ENCODE measurements at regions not wholly inside any gene's neighbourhood (a gene's known extent, or its start where the extent isn't known, plus 50 kb on each side); places are given as distances from the start of the nearest gene placed in this dataset.

GRCh38 chr2:226181909-226182308, 617.7 kb downstream of the IRS1 start:
- DNase-seq = no peak
- Histone ChIP-seq H3K27ac (no peak overlapping the region), H3K4me3 (no peak overlapping the region), H3K27me3 (no peaks in the 10 kb centered on the region), H3K36me3 (no peaks in the 10 kb centered on the region), H3K4me1 (peaks cover 0 to 15% (median 1%) of the 10 kb centered on the region in 4 donors), H3K9me3 (peaks cover 0 to 20% (median 0%) of the 10 kb centered on the region in 3 donors)
- intact Hi-C loops (cut with DNase I; ENCODE audit: low total_unique reads) = no loop called here
- TF ChIP-seq CTCF (IDR thresholded peaks at IDR 0.05) = no peak

GRCh38 chr2:226180281-226180884, 619.2 kb downstream of the IRS1 start:
- H3K4me1 ChIP-seq = peaks cover 0 to 6% (median 1%) of the 10 kb centered on the region in 4 donors
- no peak for TF ChIP-seq CTCF (IDR thresholded peaks at IDR 0.05)
- DNase-seq = no peak
- no peaks in the 10 kb centered on the region for H3K27me3 ChIP-seq
- no peak overlapping the region for H3K4me3 ChIP-seq
- H3K9me3 ChIP-seq = peaks cover 0 to 20% (median 0%) of the 10 kb centered on the region in 3 donors
- intact Hi-C loops (cut with DNase I; ENCODE audit: low total_unique reads) = no loop called here
- no peaks in the 10 kb centered on the region for H3K36me3 ChIP-seq
- H3K27ac ChIP-seq = no peak overlapping the region

DNA sequence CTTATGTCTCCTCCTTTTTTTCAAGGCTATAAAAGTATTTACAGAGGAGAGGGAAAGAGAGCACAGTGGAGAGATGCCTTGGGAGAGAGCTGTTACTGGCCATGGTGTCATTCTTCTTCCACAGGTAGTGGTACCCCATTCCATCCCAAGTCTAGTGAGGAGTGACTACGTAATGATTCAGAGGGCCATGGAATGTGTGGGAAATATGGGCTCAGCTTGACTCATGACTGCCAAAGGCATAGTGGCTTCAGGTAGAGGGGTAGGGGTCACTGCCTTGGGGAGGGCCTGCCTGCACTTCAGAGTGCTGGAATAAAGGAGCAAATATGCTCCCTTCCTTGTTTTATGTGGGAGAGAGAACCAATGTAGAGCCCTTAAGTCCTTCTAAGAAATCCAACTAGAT, 620.6 kb downstream of the IRS1 start:
- intact Hi-C loops (cut with DNase I; ENCODE audit: low total_unique reads) = no loop called here
- no peaks in the 10 kb centered on the region for H3K27me3 ChIP-seq
- no peak overlapping the region for H3K4me3 ChIP-seq
- no peak overlapping the region for H3K27ac ChIP-seq
- peaks cover 0 to 20% (median 0%) of the 10 kb centered on the region in 3 donors for H3K9me3 ChIP-seq
- H3K4me1 ChIP-seq = no peaks in the 10 kb centered on the region
- TF ChIP-seq CTCF (IDR thresholded peaks at IDR 0.05) = no peak
- no peak for DNase-seq
- no peaks in the 10 kb centered on the region for H3K36me3 ChIP-seq

DNA sequence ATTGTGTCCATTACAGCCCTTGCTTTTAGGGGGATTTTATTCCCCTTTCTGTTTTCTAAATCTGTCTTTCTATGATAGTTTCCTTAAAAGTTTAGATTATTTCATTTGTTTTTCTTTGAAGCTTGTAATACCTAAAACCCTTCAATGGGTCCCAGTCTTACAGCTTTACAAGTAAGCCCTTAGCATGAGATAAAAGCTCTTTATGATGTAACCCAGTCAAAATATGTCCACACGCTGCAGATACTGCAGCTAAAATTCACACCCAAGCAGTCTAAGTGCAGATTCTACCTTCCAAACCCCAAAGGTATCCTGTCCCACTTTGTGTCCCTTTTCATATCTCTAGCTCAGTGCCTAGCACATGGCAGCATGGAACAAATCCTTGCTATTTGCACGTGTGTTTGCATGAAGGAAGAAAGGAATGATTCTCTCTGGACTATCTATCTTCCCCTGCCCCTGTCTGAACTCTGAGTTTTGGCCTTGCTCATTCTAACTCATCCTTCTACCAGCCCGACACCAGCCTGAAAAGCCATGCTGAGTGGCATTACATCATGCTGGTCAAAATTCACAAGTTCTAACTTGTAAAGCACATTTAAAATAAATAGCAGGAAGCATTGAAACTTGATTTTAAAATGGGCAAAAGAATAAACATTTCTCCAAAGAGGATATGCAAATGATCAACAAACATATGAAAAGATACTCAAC, 623.2 kb downstream of the IRS1 start:
- intact Hi-C loops (cut with DNase I; ENCODE audit: low total_unique reads) = no loop called here
- no peak for TF ChIP-seq CTCF (IDR thresholded peaks at IDR 0.05)
- no peak overlapping the region for H3K4me3 ChIP-seq
- H3K27ac ChIP-seq = no peak overlapping the region
- H3K36me3 ChIP-seq = no peaks in the 10 kb centered on the region
- H3K4me1 ChIP-seq = no peaks in the 10 kb centered on the region
- no peaks in the 10 kb centered on the region for H3K27me3 ChIP-seq
- DNase-seq = no peak
- peaks cover 0 to 20% (median 0%) of the 10 kb centered on the region in 3 donors for H3K9me3 ChIP-seq

DNA sequence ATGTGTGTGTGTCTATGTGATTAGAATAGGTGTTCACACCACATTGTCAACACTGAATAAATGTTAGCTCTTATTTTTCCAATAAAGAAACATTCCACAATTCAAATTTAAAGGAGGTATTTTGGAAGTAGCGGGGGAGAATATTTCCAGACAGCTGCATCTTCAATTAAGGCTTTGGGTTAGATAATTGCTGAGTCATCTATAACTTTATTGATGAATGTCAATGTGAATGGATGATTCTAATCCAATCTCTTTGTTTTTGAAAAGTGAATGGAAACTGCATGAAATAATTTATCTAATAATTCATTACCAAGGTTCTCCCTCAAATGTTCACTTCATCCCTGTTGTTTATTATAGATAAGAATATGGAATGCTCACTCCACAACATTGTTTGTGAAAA, 625.2 kb downstream of the IRS1 start:
- no peak overlapping the region for H3K4me3 ChIP-seq
- TF ChIP-seq CTCF (IDR thresholded peaks at IDR 0.05) = no peak
- no peaks in the 10 kb centered on the region for H3K27me3 ChIP-seq
- peaks cover 0 to 18% (median 0%) of the 10 kb centered on the region in 3 donors for H3K9me3 ChIP-seq
- no peak overlapping the region for H3K27ac ChIP-seq
- intact Hi-C loops (cut with DNase I; ENCODE audit: low total_unique reads) = no loop called here
- no peaks in the 10 kb centered on the region for H3K36me3 ChIP-seq
- H3K4me1 ChIP-seq = no peaks in the 10 kb centered on the region
- DNase-seq = no peak
